Tibial artery (tissue), 4 donors: ENCODE measurements at regions not wholly inside any gene's neighbourhood (a gene's known extent, or its start where the extent isn't known, plus 50 kb on each side); places are given as distances from the start of the nearest gene placed in this dataset.
A peak's percentile ranks its signal among the peaks of the same experiment; 100 is the strongest.
"Not testable (repeated sequence)": the region's sequence is repeated elsewhere in the genome, so short reads cannot be mapped to it uniquely, and the experiment has no call there.

Source experiments
- DNase-seq, 2 donors: peaks; one replicate each; pipeline ENCODE4 v3.0.0-alpha.2; 2019
- H3K27ac ChIP-seq, 2 donors: fragments of 200-600 bp; sonication (generic) in 1 of 2; 1 replicate in 1 of 2; 2 replicates in 1 of 2; pipeline ENCODE4 v1.5.1; 2018 to 2019; ENCODE audit warnings: mild to moderate bottlenecking in 1 of 2
- H3K27me3 ChIP-seq, 2 donors: fragments of 200-600 bp; sonication (generic) in 1 of 2; one replicate each; pipeline versions ENCODE4 v1.5.1 to v1.6.0; 2016 to 2019
- H3K36me3 ChIP-seq, 3 donors: fragments of 200-600 bp; sonication (generic) in 2 of 3; one replicate each; pipeline ENCODE4 v1.5.1; 2016 to 2019; ENCODE audit warnings: mild to moderate bottlenecking in 2 of 3
- H3K4me1 ChIP-seq, 4 donors: fragments of 200-600 bp; sonication (generic) in 2 of 4; 1 replicate in 3 of 4; 2 replicates in 1 of 4; pipeline ENCODE4 v1.5.1; 2016 to 2019
- H3K4me3 ChIP-seq, 2 donors: fragments of 200-600 bp; sonication (generic) in 1 of 2; 1 replicate in 1 of 2; 2 replicates in 1 of 2; pipeline ENCODE4 v1.5.1; 2018 to 2019; ENCODE audit warnings: mild to moderate bottlenecking in 2 of 2
- H3K9me3 ChIP-seq, 3 donors: fragments of 200-600 bp; sonication (generic) in 1 of 3; one replicate each; pipeline ENCODE4 v1.5.1; 2016 to 2019
- intact Hi-C: fragments of 100-400 bp; cut with DNase I; formaldehyde crosslinking; loops from one replicate; pipeline ENCODE4 v1.15.0; 2023; ENCODE audit warnings: low total_unique reads
- TF ChIP-seq, protein P1 (sequence below), 2 experiments: fragments of 200-600 bp in 1 of 2; fragments of 450-650 bp in 1 of 2; IDR thresholded peaks; one replicate each; pipeline ENCODE4 v1.5.1; 2017 to 2019; ENCODE audit warnings: antibody characterized with exemption in 2 of 2, mild to moderate bottlenecking in 1 of 2, moderate library complexity in 1 of 2

DNA sequence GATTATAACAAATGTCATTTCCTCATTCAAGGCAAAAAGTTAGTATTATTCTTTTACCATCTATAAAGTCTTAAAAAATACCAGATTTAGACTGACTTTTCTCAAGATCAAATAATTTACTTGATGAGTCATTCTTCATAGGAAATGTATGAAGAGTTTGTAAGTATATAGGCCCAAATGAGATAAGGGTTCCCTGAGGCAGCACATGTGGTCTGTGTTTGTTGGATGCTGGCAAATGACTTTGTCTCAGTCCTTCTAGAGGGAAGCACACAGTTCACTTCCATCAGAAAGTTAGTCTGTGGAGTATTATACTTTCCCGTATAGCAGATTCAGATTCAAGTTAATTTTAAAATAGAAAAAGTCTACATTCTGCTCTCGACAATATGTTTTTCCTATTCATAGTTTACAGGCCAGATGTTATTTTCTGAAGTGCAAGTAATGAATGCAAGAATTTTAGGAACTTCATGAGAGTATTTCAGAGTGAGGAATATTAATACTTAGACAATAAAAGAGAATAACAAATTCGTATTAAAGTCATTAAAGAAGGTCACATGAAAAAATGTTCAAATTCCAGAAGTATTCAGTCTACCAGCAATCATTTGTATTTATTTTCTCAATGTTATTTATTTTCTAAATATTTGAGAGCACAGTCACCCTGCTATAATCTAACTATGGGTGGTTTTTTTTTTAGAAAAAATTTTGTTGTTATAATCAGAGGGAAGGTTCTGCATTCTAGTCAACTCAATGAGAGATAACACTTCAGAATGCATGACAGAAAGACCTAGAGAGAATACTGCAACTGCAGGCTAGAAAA is 601.8 kb upstream of the ZFP42 start:
- H3K36me3 ChIP-seq, result no peaks in the 10 kb centered on the region
- H3K27me3 ChIP-seq, result no peaks in the 10 kb centered on the region
- no peak overlapping the region for H3K4me3 ChIP-seq
- peaks cover 0 to 7% (median 2%) of the 10 kb centered on the region in 4 donors for H3K4me1 ChIP-seq
- DNase-seq, result no peak
- H3K27ac ChIP-seq, result no peak overlapping the region
- intact Hi-C loops, result loop anchor here (2.0 kb wide), 1 partner anchor 15 kb away; no protein-coding TSS in a partner anchor
- TF ChIP-seq, protein P1, sequence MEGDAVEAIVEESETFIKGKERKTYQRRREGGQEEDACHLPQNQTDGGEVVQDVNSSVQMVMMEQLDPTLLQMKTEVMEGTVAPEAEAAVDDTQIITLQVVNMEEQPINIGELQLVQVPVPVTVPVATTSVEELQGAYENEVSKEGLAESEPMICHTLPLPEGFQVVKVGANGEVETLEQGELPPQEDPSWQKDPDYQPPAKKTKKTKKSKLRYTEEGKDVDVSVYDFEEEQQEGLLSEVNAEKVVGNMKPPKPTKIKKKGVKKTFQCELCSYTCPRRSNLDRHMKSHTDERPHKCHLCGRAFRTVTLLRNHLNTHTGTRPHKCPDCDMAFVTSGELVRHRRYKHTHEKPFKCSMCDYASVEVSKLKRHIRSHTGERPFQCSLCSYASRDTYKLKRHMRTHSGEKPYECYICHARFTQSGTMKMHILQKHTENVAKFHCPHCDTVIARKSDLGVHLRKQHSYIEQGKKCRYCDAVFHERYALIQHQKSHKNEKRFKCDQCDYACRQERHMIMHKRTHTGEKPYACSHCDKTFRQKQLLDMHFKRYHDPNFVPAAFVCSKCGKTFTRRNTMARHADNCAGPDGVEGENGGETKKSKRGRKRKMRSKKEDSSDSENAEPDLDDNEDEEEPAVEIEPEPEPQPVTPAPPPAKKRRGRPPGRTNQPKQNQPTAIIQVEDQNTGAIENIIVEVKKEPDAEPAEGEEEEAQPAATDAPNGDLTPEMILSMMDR (IDR thresholded peaks at IDR 0.05), result no peak
- no peaks in the 10 kb centered on the region for H3K9me3 ChIP-seq

DNA sequence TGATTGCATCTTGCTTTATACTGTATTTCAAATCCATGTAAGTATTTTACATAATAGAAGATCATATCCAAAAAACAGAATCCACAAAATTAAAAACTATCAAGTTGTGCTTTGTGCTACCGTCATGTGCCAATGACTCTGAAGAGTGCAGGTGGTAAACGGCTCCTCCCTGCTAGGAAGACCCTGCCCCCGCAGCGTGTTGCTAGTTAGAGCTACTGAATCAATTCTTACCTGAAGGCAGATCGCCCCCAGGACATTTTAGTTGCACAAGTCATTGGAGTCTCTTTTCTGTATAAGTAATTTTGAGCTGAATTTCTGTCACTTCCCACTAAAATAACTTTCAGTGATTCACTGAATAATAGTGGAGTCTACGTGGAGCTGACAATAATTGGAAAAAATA is 599.5 kb upstream of the ZFP42 start:
- no peak for DNase-seq
- Histone ChIP-seq H3K27me3 (no peaks in the 10 kb centered on the region), H3K4me1 (peaks cover 0 to 7% (median 2%) of the 10 kb centered on the region in 4 donors), H3K27ac (no peak overlapping the region), H3K4me3 (no peak overlapping the region), H3K9me3 (no peaks in the 10 kb centered on the region), H3K36me3 (no peaks in the 10 kb centered on the region)
- intact Hi-C loops, result no loop called here
- TF ChIP-seq, protein P1 (IDR thresholded peaks at IDR 0.05), result no peak

DNA sequence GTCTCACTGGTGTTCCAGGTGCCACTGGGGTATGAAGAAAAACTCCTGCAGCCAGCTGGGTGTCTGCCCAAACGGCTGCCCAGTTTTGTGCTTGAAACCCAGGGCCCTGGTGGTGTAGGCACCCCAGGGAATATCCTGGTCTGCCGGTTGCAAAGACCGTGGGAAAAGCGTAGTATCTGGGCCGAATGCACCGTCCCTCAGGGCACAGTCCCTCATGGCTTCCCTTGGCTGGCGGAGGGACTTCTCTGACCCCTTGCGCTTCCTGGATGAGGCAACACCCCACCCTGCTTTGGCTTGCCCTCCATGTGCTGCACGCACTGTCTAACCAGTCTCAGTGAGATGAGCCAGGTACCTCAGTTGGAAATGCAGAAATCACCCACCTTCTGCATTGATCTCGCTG is 587.1 kb upstream of the ZFP42 start:
- intact Hi-C loops, result loop anchor here (2.0 kb wide), 1 partner anchor 16 kb away; no protein-coding TSS in a partner anchor
- not testable (repeated sequence) for DNase-seq, H3K36me3 ChIP-seq

DNA sequence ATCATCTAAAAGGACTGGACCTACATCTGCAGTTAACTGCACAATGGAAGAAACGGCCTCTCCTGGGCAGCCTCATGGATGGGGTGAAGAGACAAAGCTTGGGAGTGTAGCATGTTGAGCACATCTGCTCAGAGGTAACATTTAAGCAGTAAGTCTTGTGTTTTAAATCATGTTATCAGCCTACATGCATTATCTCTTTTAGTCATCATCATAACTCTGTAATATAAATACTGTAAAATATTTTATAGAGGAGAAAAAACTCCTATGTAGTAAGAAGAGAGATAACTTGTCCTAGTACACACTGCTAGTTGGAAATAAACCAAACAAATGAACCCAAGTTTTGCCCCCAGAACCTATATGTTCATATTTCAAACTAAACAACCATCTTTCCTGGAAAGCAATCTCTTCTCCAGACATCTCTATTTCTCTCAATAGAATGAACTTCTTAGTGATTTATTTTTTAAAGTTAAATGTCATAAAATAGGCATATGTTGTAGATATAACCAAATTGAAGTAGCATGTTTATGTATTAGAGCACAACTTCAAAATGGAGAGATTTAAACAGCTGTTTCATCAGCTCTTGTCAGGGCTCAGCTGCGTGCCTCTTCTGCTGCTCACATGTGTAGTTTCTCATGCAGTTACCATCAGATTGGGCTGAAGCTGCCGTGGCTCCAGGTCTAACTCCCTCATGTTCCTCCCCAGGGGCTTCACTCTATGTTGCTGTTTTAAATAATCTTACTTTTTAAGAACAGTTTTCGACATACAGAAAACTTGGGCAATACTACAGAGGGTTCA is 581.8 kb upstream of the ZFP42 start:
- intact Hi-C loops, result no loop called here
- Histone ChIP-seq H3K27ac (no peak overlapping the region), H3K36me3 (no peaks in the 10 kb centered on the region), H3K9me3 (peaks cover 0 to 3% (median 0%) of the 10 kb centered on the region in 3 donors), H3K4me3 (no peak overlapping the region), H3K4me1 (peaks cover 0 to 12% (median 9%) of the 10 kb centered on the region in 4 donors), H3K27me3 (no peaks in the 10 kb centered on the region)
- TF ChIP-seq, protein P1 (IDR thresholded peaks at IDR 0.05), result no peak
- no peak for DNase-seq

More for the DNA sequence above, 587.1 kb upstream of the ZFP42 start:
- not testable (repeated sequence) for H3K4me1 ChIP-seq, H3K27me3 ChIP-seq, H3K9me3 ChIP-seq
- Histone ChIP-seq H3K4me3 (peak overlapping the region; percentile 4 to 29), H3K27ac (peak overlapping the region in 1 of 2 donors; percentile 16)

DNA sequence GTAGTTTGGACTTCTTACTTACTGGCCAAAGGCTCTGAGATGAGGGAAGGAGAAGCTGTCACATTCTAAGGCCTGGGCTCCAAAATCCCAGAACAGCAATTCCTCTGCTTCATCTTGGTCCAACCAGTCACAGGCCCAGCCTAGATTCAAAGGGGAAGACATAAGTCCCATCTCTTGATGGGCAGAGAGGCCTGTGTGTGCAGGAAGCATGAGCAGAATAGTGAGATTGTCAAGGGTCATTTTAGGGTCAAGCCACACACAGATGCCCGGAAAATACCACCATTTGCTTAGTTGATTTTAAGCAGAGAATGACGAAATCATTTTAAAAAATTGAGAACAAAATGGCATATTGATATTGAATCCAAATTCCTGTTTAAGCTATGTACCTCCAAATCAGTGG is 580.9 kb upstream of the ZFP42 start:
- TF ChIP-seq, protein P1 (IDR thresholded peaks at IDR 0.05), result no peak
- Histone ChIP-seq H3K9me3 (peaks cover 0 to 3% (median 0%) of the 10 kb centered on the region in 3 donors), H3K4me3 (no peak overlapping the region), H3K27me3 (no peaks in the 10 kb centered on the region), H3K27ac (peak overlapping the region in 1 of 2 donors; percentile 5), H3K36me3 (no peaks in the 10 kb centered on the region), H3K4me1 (peaks cover 0 to 12% (median 9%) of the 10 kb centered on the region in 4 donors)
- DNase-seq, result no peak
- intact Hi-C loops, result no loop called here

DNA sequence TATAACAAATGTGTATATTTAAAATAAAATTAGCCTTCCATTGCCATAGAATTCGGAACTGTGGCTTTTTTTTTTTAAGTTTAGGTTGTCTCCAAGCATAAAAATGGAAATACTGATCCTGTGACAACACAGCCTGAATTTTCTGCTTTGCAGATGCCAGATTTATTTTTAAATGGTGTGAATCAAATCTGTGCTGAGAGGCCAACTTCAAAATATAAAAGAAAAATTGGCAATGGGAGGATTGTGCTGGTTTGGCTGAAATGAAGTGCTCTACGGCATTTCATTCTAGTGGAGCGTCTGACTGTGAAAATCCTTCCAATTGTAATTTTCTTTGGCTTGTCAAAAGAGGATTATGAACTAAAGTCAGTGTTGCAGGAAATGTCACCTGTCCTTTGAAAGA is 580.3 kb upstream of the ZFP42 start:
- TF ChIP-seq, protein P1 (IDR thresholded peaks at IDR 0.05), result no peak
- no peak for DNase-seq
- Histone ChIP-seq H3K4me1 (peaks cover 0 to 12% (median 9%) of the 10 kb centered on the region in 4 donors), H3K36me3 (no peaks in the 10 kb centered on the region), H3K27me3 (no peaks in the 10 kb centered on the region), H3K4me3 (no peak overlapping the region), H3K27ac (peak overlapping the region in 1 of 2 donors; percentile 5), H3K9me3 (peaks cover 0 to 3% (median 0%) of the 10 kb centered on the region in 3 donors)
- intact Hi-C loops, result no loop called here
